ENCODE measurements at regions not wholly inside any gene's neighbourhood (a gene's known extent, or its start where the extent isn't known, plus 50 kb on each side); places are given as distances from the start of the nearest gene placed in this dataset.

GRCh38 chr7:25897261-25897782, 254.7 kb upstream of the NFE2L3 start:
- TF ChIP-seq CTCF (conservative IDR thresholded peaks at IDR 0.05; ENCODE audit: low read depth, low read length) (no peak), EZH2 (IDR thresholded peaks at IDR 0.05; ENCODE audit: borderline replicate concordance, low read depth, low read length, poor library complexity, severe bottlenecking) (no peak)
